Calu3 (cell line): ENCODE measurements at regions not wholly inside any gene's neighbourhood (a gene's known extent, or its start where the extent isn't known, plus 50 kb on each side); places are given as distances from the start of the nearest gene placed in this dataset.

Experiments used
- BruUV-seq: library from RNA; stranded (reverse); fragments of 400-500 nt; replicated peaks from 2 replicates; lab custom pipeline; 2021; lab: Mats Ljungman, UMichigan
- CTCF ChIA-PET: fragments of 300-600 bp; sonication (Branson Sonifier 250); formaldehyde crosslinking; loops from one replicate; lab custom pipeline; 2022; ENCODE audit warnings: antibody characterized with exemption; lab: Charles Lee
- DNase-seq: peaks from one replicate; pipeline ENCODE4 v3.0.0; 2022
- H3K27ac Mint-ChIP-seq: one replicate; pipeline ENCODE4 v1.8.0; 2022; ENCODE audit warnings: mixed read lengths; ENCODE audit not compliant: unreplicated experiment
- H3K27me3 Mint-ChIP-seq: one replicate; pipeline ENCODE4 v1.8.0; 2022; ENCODE audit warnings: mixed read lengths; ENCODE audit not compliant: unreplicated experiment
- H3K36me3 Mint-ChIP-seq: one replicate; pipeline ENCODE4 v1.8.0; 2022; ENCODE audit warnings: mild to moderate bottlenecking, moderate library complexity, mixed read lengths; ENCODE audit not compliant: insufficient read depth, unreplicated experiment
- H3K4me1 Mint-ChIP-seq: one replicate; pipeline ENCODE4 v1.8.0; 2022; ENCODE audit warnings: mild to moderate bottlenecking, low read depth, mixed read lengths; ENCODE audit not compliant: unreplicated experiment
- H3K4me3 Mint-ChIP-seq: one replicate; pipeline ENCODE4 v1.8.0; 2022; ENCODE audit warnings: mild to moderate bottlenecking, low read depth, moderate library complexity, mixed read lengths; ENCODE audit not compliant: unreplicated experiment
- H3K9me3 Mint-ChIP-seq: one replicate; pipeline ENCODE4 v1.8.0; 2022; ENCODE audit warnings: low read depth, mixed read lengths; ENCODE audit not compliant: unreplicated experiment
- CTCF ChIP-seq: fragments of 200-600 bp; IDR thresholded peaks from one replicate; pipeline ENCODE4 v1.8.0; 2022; ENCODE audit warnings: antibody characterized with exemption; ENCODE audit not compliant: unreplicated experiment
- intact Hi-C: fragments of 100-400 bp; cut with micrococcal nuclease; formaldehyde crosslinking; loops from one replicate; pipeline ENCODE4 v1.10.0; 2022; ENCODE audit not compliant: unreplicated experiment

GRCh38 chr1:219359126-219359525 is 185.4 kb downstream of the LYPLAL1 start:
- no peaks in the 10 kb centered on the region for H3K36me3 Mint-ChIP-seq
- no peak for DNase-seq
- no peaks in the 10 kb centered on the region for H3K27me3 Mint-ChIP-seq
- H3K4me1 Mint-ChIP-seq: no peaks in the 10 kb centered on the region
- CTCF ChIA-PET: no interaction called here
- no peak overlapping the region for H3K27ac Mint-ChIP-seq
- no peaks in the 10 kb centered on the region for H3K9me3 Mint-ChIP-seq
- BruUV-seq: no TSS peak
- no peak for TF ChIP-seq CTCF
- intact Hi-C loops: no loop called here
- H3K4me3 Mint-ChIP-seq: no peak overlapping the region

GRCh38 chr1:219358080-219358479 is 184.4 kb downstream of the LYPLAL1 start:
- Mint-ChIP-seq H3K36me3 (no peaks in the 10 kb centered on the region), H3K4me1 (no peaks in the 10 kb centered on the region), H3K9me3 (peaks cover 3% of the 10 kb centered on the region), H3K27me3 (no peaks in the 10 kb centered on the region), H3K4me3 (no peak overlapping the region), H3K27ac (no peak overlapping the region)
- CTCF ChIA-PET: no interaction called here
- intact Hi-C loops: no loop called here
- TF ChIP-seq CTCF: no peak
- DNase-seq: no peak
- no TSS peak for BruUV-seq

- H3K27ac Mint-ChIP-seq: no peak overlapping the region
- no peak overlapping the region for H3K4me3 Mint-ChIP-seq
- H3K27me3 Mint-ChIP-seq: no peaks in the 10 kb centered on the region
- CTCF ChIA-PET: no interaction called here
- no peaks in the 10 kb centered on the region for H3K4me1 Mint-ChIP-seq
- DNase-seq: no peak
- no peaks in the 10 kb centered on the region for H3K36me3 Mint-ChIP-seq
- BruUV-seq: no TSS peak
- H3K9me3 Mint-ChIP-seq: peaks cover 3% of the 10 kb centered on the region
- no peak for TF ChIP-seq CTCF
- intact Hi-C loops: no loop called here
Observed at GRCh38 chr1:219354962-219355361, 181.3 kb downstream of the LYPLAL1 start.

- CTCF ChIA-PET: no interaction called here
- Mint-ChIP-seq H3K4me3 (no peak overlapping the region), H3K4me1 (no peaks in the 10 kb centered on the region), H3K9me3 (peaks cover 3% of the 10 kb centered on the region), H3K27ac (no peak overlapping the region), H3K36me3 (no peaks in the 10 kb centered on the region), H3K27me3 (no peaks in the 10 kb centered on the region)
- TF ChIP-seq CTCF: no peak
- intact Hi-C loops: no loop called here
- BruUV-seq: no TSS peak
- no peak for DNase-seq
Observed at GRCh38 chr1:219352961-219353651, 179.4 kb downstream of the LYPLAL1 start.
